ENCODE measurements at regions not wholly inside any gene's neighbourhood (a gene's known extent, or its start where the extent isn't known, plus 50 kb on each side); places are given as distances from the start of the nearest gene placed in this dataset.

DNA sequence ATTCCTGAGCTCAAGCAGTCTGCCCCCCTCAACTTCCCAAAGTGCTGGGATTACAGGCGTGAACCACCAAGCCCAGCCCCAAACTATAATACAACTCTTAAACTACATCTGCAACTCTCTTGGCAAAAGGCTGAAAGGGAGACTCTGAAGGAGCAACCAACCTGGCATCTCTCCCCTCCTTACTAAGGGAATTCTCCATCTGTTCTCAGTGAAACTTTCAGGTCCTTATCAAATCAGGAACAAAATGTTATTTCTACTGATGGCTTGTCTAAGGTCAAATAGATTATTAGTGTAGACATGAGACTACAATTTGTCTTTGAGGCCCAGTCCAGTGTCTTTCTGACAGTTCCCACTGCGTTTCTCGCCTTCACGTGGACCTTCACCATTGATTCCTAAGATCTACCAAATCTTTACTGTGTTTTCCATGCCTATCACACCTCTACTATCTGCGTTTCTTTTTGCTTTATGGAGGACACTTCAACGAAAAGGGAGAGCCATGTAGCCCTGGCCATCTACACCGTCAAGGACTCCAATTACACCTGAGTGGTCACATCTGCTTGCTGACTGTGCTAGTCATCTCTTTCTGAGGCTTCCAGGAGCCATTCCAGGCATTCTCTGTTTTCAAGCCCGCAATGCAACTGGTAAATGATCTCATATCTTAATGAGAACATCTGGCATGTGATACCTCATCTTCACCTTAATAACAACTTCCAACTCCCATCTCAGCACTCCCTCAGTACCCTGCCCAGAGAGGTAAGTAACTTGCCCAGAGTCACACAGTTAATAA is 405.7 kb upstream of the CITED2 start:
- no peak for TF ChIP-seq PHF8 (IDR thresholded peaks at IDR 0.05; ENCODE audit: borderline replicate concordance, low read length)
- TF ChIP-seq GABPB2 (CRISPR knock-in tag; conservative IDR thresholded peaks at IDR 0.05): no peak
- no peak for TF ChIP-seq ZNF512 (tag; IDR thresholded peaks at IDR 0.05)
- no peak for TF ChIP-seq ERF (CRISPR knock-in tag; IDR thresholded peaks at IDR 0.05)
- TF ChIP-seq ZNF263 (CRISPR knock-in tag; IDR thresholded peaks at IDR 0.05; ENCODE audit: borderline replicate concordance): no peak
- TF ChIP-seq MLX (CRISPR knock-in tag; conservative IDR thresholded peaks at IDR 0.05): no peak
- TF ChIP-seq, protein P1, sequence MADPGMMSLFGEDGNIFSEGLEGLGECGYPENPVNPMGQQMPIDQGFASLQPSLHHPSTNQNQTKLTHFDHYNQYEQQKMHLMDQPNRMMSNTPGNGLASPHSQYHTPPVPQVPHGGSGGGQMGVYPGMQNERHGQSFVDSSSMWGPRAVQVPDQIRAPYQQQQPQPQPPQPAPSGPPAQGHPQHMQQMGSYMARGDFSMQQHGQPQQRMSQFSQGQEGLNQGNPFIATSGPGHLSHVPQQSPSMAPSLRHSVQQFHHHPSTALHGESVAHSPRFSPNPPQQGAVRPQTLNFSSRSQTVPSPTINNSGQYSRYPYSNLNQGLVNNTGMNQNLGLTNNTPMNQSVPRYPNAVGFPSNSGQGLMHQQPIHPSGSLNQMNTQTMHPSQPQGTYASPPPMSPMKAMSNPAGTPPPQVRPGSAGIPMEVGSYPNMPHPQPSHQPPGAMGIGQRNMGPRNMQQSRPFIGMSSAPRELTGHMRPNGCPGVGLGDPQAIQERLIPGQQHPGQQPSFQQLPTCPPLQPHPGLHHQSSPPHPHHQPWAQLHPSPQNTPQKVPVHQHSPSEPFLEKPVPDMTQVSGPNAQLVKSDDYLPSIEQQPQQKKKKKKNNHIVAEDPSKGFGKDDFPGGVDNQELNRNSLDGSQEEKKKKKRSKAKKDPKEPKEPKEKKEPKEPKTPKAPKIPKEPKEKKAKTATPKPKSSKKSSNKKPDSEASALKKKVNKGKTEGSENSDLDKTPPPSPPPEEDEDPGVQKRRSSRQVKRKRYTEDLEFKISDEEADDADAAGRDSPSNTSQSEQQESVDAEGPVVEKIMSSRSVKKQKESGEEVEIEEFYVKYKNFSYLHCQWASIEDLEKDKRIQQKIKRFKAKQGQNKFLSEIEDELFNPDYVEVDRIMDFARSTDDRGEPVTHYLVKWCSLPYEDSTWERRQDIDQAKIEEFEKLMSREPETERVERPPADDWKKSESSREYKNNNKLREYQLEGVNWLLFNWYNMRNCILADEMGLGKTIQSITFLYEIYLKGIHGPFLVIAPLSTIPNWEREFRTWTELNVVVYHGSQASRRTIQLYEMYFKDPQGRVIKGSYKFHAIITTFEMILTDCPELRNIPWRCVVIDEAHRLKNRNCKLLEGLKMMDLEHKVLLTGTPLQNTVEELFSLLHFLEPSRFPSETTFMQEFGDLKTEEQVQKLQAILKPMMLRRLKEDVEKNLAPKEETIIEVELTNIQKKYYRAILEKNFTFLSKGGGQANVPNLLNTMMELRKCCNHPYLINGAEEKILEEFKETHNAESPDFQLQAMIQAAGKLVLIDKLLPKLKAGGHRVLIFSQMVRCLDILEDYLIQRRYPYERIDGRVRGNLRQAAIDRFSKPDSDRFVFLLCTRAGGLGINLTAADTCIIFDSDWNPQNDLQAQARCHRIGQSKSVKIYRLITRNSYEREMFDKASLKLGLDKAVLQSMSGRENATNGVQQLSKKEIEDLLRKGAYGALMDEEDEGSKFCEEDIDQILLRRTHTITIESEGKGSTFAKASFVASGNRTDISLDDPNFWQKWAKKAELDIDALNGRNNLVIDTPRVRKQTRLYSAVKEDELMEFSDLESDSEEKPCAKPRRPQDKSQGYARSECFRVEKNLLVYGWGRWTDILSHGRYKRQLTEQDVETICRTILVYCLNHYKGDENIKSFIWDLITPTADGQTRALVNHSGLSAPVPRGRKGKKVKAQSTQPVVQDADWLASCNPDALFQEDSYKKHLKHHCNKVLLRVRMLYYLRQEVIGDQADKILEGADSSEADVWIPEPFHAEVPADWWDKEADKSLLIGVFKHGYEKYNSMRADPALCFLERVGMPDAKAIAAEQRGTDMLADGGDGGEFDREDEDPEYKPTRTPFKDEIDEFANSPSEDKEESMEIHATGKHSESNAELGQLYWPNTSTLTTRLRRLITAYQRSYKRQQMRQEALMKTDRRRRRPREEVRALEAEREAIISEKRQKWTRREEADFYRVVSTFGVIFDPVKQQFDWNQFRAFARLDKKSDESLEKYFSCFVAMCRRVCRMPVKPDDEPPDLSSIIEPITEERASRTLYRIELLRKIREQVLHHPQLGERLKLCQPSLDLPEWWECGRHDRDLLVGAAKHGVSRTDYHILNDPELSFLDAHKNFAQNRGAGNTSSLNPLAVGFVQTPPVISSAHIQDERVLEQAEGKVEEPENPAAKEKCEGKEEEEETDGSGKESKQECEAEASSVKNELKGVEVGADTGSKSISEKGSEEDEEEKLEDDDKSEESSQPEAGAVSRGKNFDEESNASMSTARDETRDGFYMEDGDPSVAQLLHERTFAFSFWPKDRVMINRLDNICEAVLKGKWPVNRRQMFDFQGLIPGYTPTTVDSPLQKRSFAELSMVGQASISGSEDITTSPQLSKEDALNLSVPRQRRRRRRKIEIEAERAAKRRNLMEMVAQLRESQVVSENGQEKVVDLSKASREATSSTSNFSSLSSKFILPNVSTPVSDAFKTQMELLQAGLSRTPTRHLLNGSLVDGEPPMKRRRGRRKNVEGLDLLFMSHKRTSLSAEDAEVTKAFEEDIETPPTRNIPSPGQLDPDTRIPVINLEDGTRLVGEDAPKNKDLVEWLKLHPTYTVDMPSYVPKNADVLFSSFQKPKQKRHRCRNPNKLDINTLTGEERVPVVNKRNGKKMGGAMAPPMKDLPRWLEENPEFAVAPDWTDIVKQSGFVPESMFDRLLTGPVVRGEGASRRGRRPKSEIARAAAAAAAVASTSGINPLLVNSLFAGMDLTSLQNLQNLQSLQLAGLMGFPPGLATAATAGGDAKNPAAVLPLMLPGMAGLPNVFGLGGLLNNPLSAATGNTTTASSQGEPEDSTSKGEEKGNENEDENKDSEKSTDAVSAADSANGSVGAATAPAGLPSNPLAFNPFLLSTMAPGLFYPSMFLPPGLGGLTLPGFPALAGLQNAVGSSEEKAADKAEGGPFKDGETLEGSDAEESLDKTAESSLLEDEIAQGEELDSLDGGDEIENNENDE (IDR thresholded peaks at IDR 0.05; ENCODE audit: low read depth, low read length): no peak
- TF ChIP-seq NR1H2 (CRISPR knock-in tag; IDR thresholded peaks at IDR 0.05): no peak
- TF ChIP-seq E2F3 (CRISPR knock-in tag; IDR thresholded peaks at IDR 0.05): no peak
- TF ChIP-seq, protein P2, sequence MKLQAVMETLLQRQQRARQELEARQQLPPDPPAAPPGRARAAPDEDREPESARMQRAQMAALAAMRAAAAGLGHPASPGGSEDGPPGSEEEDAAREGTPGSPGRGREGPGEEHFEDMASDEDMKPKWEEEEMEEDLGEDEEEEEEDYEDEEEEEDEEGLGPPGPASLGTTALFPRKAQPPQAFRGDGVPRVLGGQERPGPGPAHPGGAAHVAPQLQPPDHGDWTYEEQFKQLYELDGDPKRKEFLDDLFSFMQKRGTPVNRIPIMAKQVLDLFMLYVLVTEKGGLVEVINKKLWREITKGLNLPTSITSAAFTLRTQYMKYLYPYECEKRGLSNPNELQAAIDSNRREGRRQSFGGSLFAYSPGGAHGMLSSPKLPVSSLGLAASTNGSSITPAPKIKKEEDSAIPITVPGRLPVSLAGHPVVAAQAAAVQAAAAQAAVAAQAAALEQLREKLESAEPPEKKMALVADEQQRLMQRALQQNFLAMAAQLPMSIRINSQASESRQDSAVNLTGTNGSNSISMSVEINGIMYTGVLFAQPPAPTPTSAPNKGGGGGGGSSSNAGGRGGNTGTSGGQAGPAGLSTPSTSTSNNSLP (IDR thresholded peaks at IDR 0.05; ENCODE audit: borderline replicate concordance, low read depth, low read length): no peak
- no peak for TF ChIP-seq FOXK1 (CRISPR knock-in tag; IDR thresholded peaks at IDR 0.05; ENCODE audit: borderline replicate concordance)

Measured in K562 (cell line).